Tibial nerve (tissue), 4 donors: ENCODE measurements at regions not wholly inside any gene's neighbourhood (a gene's known extent, or its start where the extent isn't known, plus 50 kb on each side); places are given as distances from the start of the nearest gene placed in this dataset.

Source experiments
- CTCF ChIP-seq, 5 experiments: fragments of 200-600 bp in 3 of 5; fragments of 450-650 bp in 2 of 5; sonication (generic) in 3 of 5; IDR thresholded peaks; one replicate each; pipeline ENCODE4 v1.5.1; 2016 to 2019; ENCODE audit warnings: antibody characterized with exemption in 5 of 5, mild to moderate bottlenecking in 3 of 5, moderate library complexity in 2 of 5
- EP300 ChIP-seq, 2 donors: sonication (generic); formaldehyde crosslinking; IDR thresholded peaks; one replicate each; pipeline ENCODE4 v1.6.1; 2017; ENCODE audit warnings: antibody characterized with exemption in 2 of 2, mild to moderate bottlenecking in 1 of 2
- POLR2A ChIP-seq, 2 donors: fragments of 450-650 bp; IDR thresholded peaks; one replicate each; pipeline ENCODE4 v1.6.1; 2017; ENCODE audit warnings: antibody characterized with exemption in 2 of 2, mild to moderate bottlenecking in 2 of 2, moderate library complexity in 2 of 2

GRCh38 chr2:181281206-181281832 lies 175.9 kb upstream of the ITGA4 start:
- TF ChIP-seq CTCF (IDR thresholded peaks at IDR 0.05) = no peak
- TF ChIP-seq POLR2A (IDR thresholded peaks at IDR 0.05) = no peak
- TF ChIP-seq EP300 (IDR thresholded peaks at IDR 0.05) = no peak
